ENCODE measurements at regions not wholly inside any gene's neighbourhood (a gene's known extent, or its start where the extent isn't known, plus 50 kb on each side); places are given as distances from the start of the nearest gene placed in this dataset.
"Not testable (repeated sequence)": the region's sequence is repeated elsewhere in the genome, so short reads cannot be mapped to it uniquely, and the experiment has no call there.

DNA sequence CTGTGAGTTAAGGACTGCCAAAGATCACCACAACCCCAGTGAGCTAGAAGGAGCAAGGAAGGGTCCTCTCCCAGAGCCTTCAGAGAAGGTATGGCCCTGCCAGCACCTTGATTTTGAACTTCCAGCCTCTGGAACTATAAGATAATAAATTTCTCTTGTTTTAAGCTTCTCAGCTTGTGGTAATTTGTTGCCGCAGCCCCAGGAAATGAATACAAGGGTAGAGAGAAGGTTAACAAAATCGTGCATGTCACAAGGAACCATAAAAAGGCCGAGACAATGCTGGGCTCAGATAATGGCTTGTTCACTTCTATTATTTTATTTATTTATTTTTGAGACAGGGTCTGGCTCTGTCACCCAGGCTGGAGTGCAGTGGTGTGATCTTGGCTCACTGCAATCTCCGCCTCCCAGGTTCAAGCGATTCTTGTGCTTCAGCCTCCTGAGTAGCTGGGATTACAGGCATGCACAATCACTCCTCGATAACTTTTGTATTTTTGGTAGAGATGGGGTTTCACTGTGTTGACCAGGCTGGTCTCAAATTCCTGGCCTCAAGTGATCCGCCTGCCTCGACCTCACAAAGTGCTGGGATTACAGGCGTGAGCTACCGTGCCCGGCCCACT lies 71.5 kb downstream of the WSB1 start:
- DNase-seq = not testable (repeated sequence)

DNA sequence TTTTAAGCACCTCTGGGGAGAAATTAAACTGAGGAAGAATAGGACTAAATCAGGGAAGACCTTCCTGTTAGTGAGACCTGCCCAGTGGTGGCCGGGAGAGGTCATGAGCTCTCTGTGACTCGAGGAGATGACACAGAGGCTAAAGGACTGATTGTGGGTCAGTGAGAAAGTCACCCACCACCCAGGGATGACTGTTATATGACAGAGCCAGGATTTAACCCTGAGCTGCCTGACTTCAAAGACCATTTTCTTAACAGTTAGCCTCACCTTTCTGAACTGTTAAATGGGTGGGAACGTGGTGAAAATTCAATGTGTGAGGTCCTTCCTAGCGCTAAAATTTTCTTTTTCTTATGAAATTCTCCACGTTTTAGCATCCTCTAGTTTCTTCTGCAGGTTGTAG lies 72.5 kb downstream of the WSB1 start:
- no peak for DNase-seq

DNA sequence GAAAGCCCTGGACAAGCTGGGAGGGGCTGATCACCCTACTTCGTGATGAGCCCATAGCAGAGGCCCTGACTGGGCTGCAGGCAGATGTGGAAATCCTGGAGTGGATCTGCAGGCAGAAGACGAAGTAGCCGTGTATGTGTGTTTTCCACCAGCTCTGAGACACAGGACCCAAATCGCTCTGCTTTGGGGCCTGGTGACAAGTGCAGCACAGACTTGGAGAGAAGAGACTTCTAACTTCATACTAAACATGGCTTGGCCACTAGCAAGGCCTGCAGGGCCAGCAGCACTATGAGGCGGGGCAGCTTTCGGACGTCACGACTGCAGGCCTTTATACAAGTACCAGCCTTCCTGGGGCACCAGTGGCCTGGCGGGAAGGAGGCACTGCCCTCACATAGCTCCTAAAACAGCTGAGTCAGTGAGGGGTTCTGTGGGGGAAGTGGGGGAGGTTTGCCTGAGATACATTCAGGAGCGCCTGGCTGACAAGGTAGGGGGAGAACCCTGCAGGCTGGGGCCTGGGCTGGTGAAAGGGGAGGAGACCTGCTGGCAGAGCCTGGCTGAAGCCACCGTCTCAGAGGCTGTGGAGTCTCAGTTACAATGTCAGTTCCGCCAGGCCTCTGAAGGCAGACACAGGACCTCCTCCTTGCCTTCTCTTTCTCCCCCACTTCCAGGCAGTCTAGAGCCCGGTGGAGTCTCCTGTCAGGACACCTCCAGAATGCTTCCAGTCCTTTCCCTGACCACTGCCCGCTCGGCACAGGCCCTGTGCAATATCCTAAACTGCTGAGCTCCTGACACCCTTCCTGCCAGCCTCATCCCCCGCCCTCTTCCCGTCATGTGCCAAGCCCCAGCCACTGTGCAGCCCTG lies 73.4 kb downstream of the WSB1 start:
- DNase-seq = no peak

GRCh38 chr17:27368151-27368795 lies 74.4 kb downstream of the WSB1 start:
- no peak for DNase-seq

- no peak for DNase-seq
Measured at GRCh38 chr17:27368980-27369379, 75.1 kb downstream of the WSB1 start.

GRCh38 chr17:27370776-27371175 lies 76.9 kb downstream of the WSB1 start:
- no peak for DNase-seq

GRCh38 chr17:27373695-27374094 lies 79.8 kb downstream of the WSB1 start:
- not testable (repeated sequence) for DNase-seq

DNA sequence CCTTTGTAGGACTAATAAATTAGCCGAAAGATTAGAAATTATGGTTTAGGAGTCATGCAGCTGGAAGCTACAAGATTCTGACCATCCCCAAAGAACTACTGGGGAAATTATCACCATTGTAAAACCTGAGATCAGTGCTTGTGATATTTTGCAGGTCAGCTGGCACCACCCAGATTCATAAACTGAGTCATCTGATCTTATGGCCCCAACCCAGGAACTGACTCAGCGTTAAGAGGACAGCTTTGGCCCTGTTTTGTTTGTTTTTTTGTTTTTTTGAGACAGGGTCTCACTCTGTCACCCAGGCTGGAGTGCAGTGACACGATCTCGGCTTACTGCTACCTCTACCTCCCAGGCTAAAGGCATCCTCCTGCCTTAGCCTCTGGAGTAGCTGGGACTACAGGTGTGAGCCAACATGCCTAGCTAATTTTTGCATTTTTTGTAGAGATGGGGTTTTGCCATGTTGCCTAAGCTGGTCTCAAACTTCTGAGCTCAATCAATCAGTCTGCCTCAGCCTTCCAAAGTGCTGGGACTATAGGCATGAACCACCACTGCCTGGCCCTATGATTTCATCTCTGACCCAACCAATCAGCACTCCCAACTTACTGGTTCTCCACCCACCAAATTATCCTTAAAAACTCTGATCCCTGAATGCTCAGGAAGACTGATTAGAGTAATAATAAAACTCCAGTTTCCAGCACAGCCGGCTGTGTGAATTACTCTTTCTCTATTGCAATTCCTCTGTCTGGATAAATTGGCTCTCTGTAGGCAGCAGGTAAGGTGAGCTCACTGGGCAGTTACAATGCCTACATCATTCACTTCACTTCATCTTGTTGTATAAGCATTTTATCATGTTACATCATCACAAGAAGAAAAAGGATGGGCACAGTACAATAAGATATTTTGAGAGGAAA lies 79.4 kb upstream of the KSR1 start:
- no peak for DNase-seq

DNA sequence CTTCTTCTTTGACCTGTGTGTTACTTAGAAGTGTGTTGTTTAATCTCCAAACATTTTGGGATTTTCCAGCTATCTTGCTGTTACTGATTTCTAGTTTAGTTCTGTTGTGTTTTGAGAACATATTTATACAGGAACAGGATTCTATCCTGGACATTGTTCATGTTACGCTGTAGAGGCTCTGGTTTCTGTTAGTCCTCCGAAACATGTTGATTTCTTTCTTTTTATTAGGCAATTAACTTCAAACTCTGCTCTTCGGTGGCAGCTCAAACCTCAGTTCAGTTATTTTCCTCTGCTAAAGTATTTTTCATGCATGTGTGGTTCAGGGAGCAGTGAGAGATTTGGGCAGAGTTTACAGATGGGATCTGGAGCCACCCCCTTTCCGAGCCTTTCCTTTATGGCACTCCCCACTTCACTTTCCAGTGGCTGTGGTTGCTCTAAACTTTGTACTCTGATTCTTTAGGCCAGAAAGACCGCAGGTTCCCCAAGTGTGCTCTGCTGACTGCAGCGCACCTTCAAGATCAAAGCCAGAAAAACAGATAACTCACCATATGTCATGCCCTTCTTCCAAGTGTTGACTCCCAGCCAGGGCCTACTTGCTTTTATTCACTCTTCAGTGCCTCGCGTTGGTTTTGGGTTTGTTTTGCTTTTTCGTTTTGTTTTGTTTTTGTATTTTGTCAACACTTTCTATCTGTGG lies 77.6 kb upstream of the KSR1 start:
- DNase-seq = no peak

DNA sequence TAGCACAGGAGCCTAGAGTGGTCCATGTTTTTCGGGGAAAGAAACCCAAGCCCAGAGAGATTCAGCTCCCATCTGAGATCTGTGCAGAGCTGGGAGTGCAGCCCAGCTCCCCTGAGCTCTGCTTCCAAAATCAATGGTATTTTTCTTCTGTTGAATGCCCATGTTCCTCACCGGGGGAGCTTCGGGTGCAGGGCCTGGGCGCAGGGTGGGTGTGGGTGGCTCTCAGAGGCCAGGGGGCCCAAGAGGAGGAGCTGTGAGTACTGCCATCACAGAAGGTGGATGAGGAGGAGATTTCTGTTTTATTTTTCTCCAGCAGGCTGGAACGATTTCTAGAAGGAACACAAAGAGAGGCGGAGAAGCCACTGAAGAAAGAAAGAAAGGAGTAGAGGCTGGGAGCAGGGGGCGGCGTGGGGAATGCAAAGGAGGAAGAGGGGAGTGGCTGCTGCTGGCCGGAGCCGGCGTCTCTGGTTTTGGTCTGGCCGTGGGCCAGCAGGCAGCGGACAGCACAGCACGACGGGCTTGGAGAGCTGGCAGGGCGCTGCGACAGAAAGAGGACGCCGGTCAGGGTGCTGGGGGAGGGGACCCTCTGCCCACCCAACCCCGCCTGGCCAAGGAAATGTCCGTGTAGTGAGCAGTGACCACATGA lies 76.2 kb upstream of the KSR1 start:
- peak; percentile 58 to 61 for DNase-seq

DNA sequence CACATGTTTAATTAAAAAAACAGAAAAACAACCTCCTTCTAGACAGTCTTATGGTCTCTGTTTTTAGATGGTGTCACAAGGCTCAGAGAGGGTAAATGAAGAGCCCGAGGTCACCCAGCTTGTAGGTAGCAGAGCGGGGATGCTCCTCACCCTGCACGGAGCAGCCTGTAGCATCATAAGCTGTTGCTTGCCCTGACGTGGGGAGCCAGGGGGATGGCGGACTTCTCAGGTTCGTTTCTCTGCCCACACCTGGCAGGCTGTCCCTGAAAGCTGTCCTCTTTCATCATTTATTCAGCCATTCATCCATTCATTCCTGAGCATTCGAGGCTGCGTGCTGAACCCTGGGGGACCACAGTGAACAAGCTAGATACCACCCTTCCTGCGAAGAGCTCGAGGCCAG lies 75.7 kb upstream of the KSR1 start:
- no peak for DNase-seq

DNA sequence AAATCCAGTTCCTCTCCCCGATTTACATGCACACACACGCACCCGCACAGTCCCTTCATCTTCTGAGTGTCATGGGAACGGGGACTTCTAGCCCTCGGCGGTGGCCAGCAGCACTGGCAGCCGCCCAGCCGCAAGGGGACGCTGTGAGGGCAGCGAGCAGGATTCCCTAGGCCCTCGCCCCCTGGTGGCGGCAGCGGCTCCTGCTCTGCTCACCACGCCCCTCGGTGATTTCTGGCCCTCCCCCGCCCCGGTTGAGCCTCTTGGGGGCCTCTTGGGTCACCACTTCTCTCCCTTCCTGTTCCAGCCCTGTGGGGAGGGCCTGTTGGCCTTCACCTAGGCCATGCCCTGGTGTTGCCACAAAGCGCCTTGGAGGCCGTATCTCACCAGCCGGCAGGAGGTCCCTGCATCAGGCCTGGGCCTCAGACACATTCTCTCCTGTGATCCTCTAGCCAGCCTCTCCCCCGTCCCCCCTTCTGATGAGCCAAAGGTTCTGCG lies 75.2 kb upstream of the KSR1 start:
- peak in 1 of 2 donors; percentile 20 for DNase-seq

DNA sequence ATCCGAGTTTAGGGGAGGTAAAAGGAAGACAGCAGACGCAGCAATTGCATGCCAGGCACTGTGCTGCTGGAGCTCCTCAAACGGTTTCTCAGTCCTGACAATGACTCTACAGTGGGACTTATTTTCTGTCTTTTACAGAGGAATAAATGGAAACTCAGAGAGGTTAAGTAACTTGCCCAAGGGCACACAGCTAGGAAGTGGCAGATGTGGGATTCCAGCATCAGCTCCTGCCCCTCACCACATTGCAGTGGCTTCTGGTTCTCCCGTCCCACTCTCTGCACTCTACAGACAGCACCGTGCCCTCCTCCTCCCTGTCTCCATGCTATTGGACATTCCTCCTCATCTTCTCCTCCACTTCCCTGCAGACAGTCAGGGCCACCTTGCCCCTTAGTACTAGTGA lies 74.2 kb upstream of the KSR1 start:
- no peak for DNase-seq

GRCh38 chr17:27384261-27384701 lies 72.0 kb upstream of the KSR1 start:
- no peak for DNase-seq

DNA sequence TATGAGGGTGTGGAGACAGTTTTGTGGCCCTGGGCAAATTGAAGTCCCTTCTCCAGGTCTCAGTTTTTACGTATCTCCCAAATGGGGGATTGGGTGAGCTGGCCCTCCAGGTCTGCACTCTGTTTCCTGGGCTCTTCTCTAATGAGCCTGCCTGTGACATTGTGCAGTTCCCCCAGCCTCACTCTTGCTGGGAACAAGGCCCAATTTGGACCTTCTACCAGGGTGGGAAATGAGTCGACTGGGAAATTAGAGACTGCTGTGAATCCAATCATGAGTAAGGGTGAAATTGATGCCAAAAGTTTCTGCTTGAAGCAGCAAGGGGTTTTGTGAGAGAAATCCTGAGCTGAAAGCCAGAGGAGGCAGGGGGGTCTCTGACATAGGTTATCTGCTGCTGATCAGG lies 71.5 kb upstream of the KSR1 start:
- no peak for DNase-seq

DNA sequence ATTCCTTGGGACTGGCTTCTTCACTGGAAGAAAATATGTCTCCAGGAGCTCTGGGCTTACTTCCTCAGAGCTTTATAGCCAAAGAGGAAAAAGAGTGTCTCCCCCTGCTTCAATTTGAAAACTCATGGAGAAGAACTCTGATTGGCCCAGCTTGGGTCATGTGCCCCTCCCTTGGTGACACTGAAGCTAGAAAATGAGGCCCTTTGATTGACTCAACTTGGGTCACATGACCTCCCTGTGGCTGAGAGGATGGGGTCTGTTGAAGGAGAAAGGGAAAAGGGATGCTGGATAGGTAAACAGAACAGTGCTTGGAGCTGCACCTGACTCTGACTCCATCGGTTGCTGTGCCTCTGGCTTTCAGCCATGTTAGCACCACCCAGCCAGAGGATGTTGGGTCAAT lies 70.6 kb upstream of the KSR1 start:
- no peak for DNase-seq

- no peak for DNase-seq
Measured at GRCh38 chr17:27386206-27387075, 69.8 kb upstream of the KSR1 start.

GRCh38 chr17:27389542-27390140 lies 66.6 kb upstream of the KSR1 start:
- no peak for DNase-seq

GRCh38 chr17:27390540-27390939 lies 65.7 kb upstream of the KSR1 start:
- no peak for DNase-seq
